ENCODE measurements at regions not wholly inside any gene's neighbourhood (a gene's known extent, or its start where the extent isn't known, plus 50 kb on each side); places are given as distances from the start of the nearest gene placed in this dataset.
"Not testable (repeated sequence)": the region's sequence is repeated elsewhere in the genome, so short reads cannot be mapped to it uniquely, and the experiment has no call there.

DNA sequence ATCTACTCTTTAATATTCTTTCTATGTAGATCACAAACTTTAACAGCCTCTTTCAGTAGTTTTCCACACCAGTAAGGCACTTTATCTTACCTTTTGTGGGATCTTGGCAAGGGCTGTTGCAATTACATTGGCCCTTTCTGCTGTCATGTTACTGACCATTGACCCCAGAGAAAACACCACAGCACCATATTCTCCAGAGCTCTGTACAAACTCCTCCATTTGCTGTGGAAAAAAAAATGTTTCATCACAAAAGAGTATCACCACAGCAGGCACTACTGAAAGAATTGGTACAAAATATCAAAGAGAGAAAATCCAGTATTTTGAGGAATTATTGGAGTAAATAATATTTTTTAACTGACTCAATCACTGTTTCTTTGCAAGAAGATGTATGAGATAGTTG, 62.3 kb upstream of the UGT2A3 start:
- not testable (repeated sequence) for DNase-seq

DNA sequence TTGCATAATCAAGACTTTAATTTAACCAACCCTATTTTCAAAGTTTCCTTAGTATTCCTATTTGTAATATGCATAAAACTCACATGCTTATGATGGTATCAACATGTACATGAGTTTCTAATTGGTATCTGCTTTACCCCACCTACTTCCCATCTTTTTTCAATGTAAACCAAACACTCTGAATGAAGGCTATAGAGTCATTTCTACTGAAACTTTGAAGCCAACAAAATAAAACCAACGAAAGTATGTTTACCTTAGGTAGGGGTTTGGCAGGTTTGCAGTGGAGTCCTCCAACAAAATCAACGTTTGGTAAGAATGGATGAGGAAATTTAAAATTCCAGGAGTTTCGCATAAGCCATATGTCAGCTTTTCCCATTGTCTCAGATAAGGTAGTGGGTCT, 66.4 kb upstream of the UGT2A3 start:
- not testable (repeated sequence) for DNase-seq

DNA sequence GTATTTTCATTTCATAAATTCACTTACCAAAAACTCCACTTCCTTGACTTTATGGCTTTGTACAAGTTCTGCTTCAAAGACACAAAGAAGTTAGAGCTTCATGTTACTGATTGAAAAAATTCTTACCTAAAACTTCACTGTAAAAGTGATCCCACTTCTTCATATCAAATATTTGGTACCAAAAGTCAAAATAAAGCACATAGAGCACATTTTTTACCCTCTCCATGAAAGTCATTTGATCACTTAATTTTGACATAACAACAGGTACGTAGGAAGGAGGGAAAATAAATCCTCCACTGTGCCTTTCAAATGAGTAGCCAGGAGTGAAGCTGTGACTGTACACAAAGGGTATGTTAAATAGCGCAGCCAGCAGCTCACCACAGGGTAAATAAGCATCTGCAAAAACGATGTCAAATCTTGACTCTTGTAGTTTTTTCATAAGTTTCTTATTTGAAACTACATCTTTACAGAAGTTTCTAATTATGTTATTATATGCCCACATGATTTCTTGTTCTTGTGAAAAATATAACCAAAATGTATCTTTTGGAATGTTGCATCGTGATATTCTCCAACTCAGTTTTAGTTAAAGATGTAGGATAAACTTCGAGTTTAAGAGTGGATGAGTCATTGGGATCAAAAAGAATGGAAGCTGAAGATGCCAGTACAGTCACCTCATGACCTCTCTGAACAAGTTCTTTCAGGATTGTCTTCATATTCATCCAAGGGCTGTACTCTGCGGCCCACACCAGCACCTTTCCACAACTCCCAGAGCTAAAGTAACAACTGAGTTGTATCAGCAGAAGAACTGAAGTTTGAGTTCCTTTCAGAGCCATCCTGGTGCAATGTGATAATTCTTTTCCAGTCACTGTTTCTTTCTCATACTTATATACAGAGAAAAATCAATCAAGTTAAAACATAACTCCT, 68.2 kb upstream of the UGT2A3 start:
- not testable (repeated sequence) for DNase-seq

DNA sequence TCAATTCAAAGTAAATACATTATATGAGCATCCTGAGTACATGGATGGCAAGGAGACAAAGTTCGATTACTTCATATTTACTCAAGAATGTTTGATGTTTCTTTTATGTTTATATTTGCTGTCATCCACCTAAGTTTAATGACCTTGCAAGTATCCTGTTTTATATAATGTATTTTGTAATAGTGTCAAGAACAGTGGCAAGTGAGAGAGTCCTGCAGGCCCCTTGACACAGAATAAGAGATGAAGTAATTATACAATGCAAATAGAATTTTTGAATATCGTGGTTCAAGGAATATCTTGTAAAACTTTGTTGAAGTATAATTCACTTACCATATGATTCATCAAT, 68.8 kb upstream of the UGT2A3 start:
- not testable (repeated sequence) for DNase-seq

DNA sequence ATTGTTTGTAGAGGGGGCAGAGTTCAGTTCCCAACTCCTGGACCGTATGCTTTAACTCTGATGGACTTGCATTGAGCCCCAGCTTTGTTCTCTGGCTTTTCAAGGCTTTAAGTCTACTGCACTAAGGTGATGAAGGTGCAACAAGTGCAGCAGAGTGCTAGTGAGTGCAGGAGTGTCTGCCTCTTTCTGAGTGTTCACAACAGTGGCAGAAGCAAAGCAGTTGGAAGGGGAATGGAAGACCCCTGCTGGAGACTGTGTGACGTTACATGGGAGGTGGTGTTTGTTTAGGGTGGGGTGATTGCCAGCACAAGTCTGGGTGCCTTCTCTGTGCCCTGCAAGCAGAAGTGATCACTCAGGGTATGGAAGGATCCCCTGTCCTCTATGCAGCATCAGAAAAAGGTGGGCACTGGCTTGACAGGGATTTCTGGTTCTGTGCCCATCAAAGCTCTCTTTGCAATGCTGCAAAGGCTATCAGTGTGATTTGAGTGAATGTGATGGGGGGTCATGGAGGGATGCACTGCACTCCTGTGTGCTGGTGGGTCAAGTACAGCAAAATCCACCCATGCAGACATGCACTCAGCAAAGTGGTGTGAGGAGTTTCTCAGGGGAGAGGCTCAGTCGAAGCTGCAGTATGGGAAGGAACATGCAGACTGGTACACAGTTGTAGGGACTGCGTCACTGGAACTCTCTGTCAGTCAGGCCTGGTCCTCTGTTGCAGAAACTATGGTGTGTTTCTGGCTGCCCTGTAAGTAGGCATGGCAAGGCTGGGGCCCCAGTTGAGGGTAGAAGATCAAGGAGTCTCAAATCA, 70.9 kb upstream of the UGT2B7 start:
- peak; percentile 2 for DNase-seq

DNA sequence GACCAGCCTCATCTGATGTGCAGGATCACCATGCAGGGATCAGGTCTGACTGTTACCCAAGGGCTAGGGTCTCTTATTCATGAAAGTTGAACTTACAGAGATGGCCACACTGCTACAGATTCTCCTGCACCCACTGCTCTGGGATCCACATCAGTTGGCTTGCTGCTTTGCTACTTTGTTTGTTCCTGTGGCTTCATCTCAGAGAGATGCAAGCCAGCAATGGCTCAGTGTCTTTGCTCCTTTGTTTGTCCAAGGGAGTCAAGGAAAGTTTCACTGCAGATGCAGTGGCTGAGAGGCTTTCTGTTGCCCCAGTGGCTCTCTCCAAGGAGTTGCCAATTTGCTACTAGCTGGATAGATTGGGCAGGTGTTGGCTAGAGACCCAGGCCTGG, 70.3 kb upstream of the UGT2B7 start:
- DNase-seq, result no peak

DNA sequence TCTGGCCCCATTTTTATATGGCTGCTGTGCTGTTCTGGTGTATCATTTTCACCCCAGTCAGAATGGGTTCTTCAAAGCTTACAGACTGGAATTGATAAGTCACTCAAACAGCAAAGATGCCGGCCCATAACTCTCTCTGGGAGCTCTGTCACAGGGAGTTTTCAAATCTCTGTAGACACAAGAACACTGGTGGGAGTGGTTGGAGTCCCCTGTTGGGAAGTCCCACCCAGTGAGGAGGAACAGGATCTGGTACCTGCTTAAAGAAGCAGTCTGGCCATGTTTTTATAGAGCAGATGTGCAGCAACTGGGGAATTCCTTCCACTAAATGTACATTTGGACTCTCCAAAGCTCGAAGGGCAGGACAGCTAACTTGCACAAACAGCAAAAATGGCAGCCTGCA, 69.3 kb upstream of the UGT2B7 start:
- DNase-seq, result no peak

DNA sequence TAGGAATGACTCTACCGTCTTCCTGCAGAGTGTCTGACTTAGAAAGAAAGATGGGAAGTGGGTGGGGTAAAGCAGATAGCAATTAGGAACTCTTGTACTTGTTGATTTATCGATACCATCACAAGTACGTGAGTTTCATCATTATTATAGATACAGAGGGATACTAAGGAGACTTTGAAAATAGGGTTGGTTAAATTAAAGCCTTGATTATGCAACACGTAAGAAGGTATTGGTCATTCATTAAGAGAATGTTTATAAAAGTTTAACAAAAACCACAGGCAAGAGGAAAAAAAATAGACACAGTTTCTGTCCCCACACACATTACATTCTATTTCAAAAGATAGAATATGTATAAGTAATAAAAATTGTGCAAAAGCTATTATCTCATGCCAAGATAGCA, 65.9 kb upstream of the UGT2B7 start:
- no peak for DNase-seq

DNA sequence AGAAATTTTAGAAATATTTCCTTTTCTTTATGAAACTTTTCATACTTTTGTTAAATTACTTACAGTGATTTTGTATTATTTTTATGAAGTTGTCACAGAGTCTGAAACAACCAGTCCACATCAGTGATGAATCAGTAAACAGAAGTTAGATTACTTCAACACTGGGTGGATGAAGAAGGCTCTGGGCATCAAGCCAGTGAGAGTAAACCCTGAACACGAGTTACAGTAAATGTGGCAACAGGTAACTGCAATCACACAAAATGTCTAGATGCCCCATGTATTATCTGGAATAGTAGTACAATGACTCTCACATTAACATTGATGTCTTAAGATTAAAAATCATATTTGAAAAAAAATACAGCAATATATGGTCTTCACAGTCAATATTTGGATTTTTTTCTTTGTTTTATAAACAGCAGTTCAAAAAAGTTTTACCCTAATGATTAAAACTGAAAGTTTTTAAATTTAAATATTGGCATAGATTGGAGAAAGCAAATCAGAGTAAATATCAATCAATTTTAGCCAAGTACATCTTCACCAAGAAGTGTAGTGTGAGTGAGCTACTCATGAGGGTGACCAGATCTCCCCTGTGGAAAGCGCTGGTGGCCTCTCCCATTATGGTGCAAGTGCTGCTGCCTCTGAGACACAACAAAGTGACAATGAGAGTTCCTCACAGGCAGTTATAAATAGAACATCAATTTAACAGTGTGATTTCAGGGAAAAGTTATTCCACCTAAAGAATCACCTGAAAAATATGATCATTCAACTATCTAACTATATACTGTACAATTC, 63.2 kb upstream of the UGT2B7 start:
- DNase-seq, result no peak

DNA sequence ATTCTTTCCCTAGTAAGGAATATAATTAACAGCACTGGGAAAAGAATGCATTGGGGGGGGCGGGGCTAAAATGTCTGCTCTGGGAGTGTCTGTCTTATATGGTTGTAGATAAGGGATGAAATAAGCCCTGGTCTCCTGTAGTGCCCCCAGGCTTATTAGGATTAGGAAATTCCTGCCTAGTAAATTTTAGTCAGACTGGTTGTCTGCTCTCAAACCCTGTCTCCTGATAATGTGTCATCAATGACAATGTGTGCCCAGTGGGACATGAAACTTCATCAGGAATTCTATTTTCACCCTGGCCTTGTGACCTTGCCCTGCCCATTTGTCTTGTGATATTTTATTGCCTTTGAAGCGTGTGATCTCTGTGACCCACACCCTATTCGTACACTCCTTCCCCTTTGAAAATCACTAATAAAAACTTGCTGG, 61.9 kb upstream of the UGT2B7 start:
- DNase-seq, result not testable (repeated sequence)

DNA sequence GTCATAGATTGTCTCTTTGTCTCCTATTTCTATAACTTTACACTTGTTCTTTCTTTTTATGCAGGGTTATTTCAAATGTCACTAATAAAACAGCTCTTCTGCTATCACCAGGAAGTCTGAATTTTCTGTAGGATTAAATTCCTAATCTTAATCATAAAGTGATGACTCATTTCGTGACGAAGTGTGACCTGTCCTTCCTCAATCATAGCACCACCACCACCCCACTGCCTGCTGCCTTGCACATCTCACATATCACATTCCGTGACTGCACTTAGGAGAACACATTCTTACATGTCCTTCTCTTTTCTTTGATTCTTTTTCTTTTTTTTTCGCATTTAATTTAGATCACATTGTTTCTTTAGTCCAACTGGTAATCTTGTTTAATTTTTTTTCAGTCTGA, 57.7 kb upstream of the UGT2B7 start:
- DNase-seq, result no peak

DNA sequence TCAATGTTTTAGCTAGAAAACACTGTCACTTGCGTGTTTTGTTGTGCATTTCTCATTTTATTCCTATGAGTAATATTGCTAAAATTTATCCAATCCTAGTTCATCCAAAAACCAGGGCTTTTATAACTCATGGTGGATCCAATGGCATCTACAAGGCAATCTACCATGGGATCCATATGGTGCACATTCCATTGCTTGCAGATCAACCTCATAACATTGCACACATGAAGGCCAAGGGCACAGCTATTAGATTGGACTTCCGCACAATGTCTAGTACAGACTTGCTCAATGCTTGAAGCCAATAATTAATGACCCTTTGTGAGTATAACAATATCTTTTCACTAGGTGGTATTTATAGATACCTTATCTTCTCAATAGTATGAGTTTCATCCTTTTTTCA, 57.2 kb upstream of the UGT2B7 start:
- no peak for DNase-seq

DNA sequence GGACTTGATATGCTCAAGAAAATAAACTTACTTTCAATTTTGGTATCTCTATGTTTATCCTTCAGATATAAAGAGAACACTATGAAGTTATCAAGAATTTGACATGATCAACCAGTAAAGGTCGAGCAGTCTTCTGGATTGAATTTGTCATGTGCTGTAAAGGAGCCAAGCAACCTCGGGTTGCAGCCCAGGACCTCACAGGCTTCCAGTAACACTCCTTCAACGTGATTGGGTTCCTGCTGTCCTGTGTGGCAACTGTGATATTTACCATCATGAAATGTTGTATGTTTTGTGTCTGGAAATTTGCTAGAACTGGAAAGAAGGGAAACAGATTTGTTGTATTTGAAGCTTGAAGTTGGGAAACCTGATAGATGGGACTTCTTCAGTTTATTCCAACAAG, 52.0 kb upstream of the UGT2B7 start:
- no peak for DNase-seq

Measured in renal pelvis (tissue), 1 donor.